NCI-H1092 treated with DMSO at 0.1 percent for 48 hours (cell line): ENCODE measurements at regions not wholly inside any gene's neighbourhood (a gene's known extent, or its start where the extent isn't known, plus 50 kb on each side); places are given as distances from the start of the nearest gene placed in this dataset.

Experiments
- DNase-seq: peaks from one replicate; lab custom pipeline; 2025; lab: John Stamatoyannopoulos, UW

GRCh38 chr3:83895892-83896291 lies 1062.9 kb upstream of the CADM2 start:
- DNase-seq, result no peak

GRCh38 chr3:83902787-83903533 lies 1055.8 kb upstream of the CADM2 start:
- DNase-seq, result no peak

- DNase-seq, result no peak
Observed at GRCh38 chr3:83913381-83913780, 1045.4 kb upstream of the CADM2 start.

GRCh38 chr3:83926291-83926690 lies 1032.5 kb upstream of the CADM2 start:
- no peak for DNase-seq

GRCh38 chr3:83928391-83928790 lies 1030.4 kb upstream of the CADM2 start:
- DNase-seq, result no peak

- no peak for DNase-seq
Observed at GRCh38 chr3:83928903-83929302, 1029.9 kb upstream of the CADM2 start.

- DNase-seq, result no peak
Observed at GRCh38 chr3:83934192-83935021, 1024.4 kb upstream of the CADM2 start.

GRCh38 chr3:83938491-83938890 lies 1020.3 kb upstream of the CADM2 start:
- no peak for DNase-seq

GRCh38 chr3:83941990-83942745 lies 1016.6 kb upstream of the CADM2 start:
- DNase-seq, result no peak

- no peak for DNase-seq
Observed at GRCh38 chr3:83946049-83946448, 1012.7 kb upstream of the CADM2 start.

- DNase-seq, result no peak
Observed at GRCh38 chr3:83946554-83946953, 1012.2 kb upstream of the CADM2 start.

- DNase-seq, result no peak
Observed at GRCh38 chr3:83948771-83949170, 1010.0 kb upstream of the CADM2 start.

- DNase-seq, result no peak
Observed at GRCh38 chr3:83953417-83954089, 1005.2 kb upstream of the CADM2 start.

- DNase-seq, result no peak
Observed at GRCh38 chr3:83956431-83956830, 1002.4 kb upstream of the CADM2 start.

- no peak for DNase-seq
Observed at GRCh38 chr3:83968356-83968755, 990.4 kb upstream of the CADM2 start.

GRCh38 chr3:83971666-83972065 lies 987.1 kb upstream of the CADM2 start:
- DNase-seq, result no peak

- DNase-seq, result no peak
Observed at GRCh38 chr3:84008623-84009022, 950.2 kb upstream of the CADM2 start.

GRCh38 chr3:84023842-84024241 lies 934.9 kb upstream of the CADM2 start:
- no peak for DNase-seq

- DNase-seq, result no peak
Observed at GRCh38 chr3:84039099-84039498, 919.7 kb upstream of the CADM2 start.

GRCh38 chr3:84042399-84043106 lies 916.2 kb upstream of the CADM2 start:
- no peak for DNase-seq

GRCh38 chr3:84066915-84067314 lies 891.9 kb upstream of the CADM2 start:
- DNase-seq, result no peak
